CD14-positive monocyte (primary cell): ENCODE measurements at regions not wholly inside any gene's neighbourhood (a gene's known extent, or its start where the extent isn't known, plus 50 kb on each side); places are given as distances from the start of the nearest gene placed in this dataset.

Experiments used
- DNase-seq, 3 donors: peaks; one replicate each; pipeline ENCODE4 v3.0.0-alpha.2; 2011 to 2022
- H2AFZ ChIP-seq: 2 replicates; pipeline ENCODE4 v1.6.0; 2012; ENCODE audit warnings: mild to moderate bottlenecking, low read depth, low read length, inconsistent platforms; ENCODE audit not compliant: insufficient read depth, poor library complexity, severe bottlenecking
- H3K27ac ChIP-seq, 2 donors: 1 replicate in 1 of 2; 2 replicates in 1 of 2; pipeline ENCODE4 v1.5.1; 2012 to 2013; ENCODE audit warnings: low read length in 2 of 2, control low read depth in 1 of 2, inconsistent platforms in 1 of 2, low read depth in 1 of 2, mild to moderate bottlenecking in 1 of 2
- H3K27me3 ChIP-seq, 2 donors: one replicate each; pipeline versions ENCODE4 v1.6.0 to v1.6.1; 2011 to 2013; ENCODE audit warnings: low read length in 2 of 2; ENCODE audit not compliant: control insufficient read depth in 2 of 2, insufficient read depth in 2 of 2
- H3K36me3 ChIP-seq, 2 donors: replicated peaks in 1 of 2; 1 replicate in 1 of 2; 2 replicates in 1 of 2; pipeline versions ENCODE4 v1.5.1 to v1.6.1; 2012 to 2013; ENCODE audit warnings: low read length in 2 of 2, control low read depth in 1 of 2, inconsistent platforms in 1 of 2, mild to moderate bottlenecking in 1 of 2; ENCODE audit not compliant: insufficient read depth in 2 of 2, control insufficient read depth in 1 of 2
- H3K4me1 ChIP-seq, 2 donors: 1 replicate in 1 of 2; 2 replicates in 1 of 2; pipeline versions ENCODE4 v1.5.1 to v1.6.1; 2012 to 2013; ENCODE audit warnings: low read length in 2 of 2, control low read depth in 1 of 2, inconsistent platforms in 1 of 2, mild to moderate bottlenecking in 1 of 2, moderate library complexity in 1 of 2; ENCODE audit not compliant: insufficient read depth in 2 of 2, control insufficient read depth in 1 of 2
- H3K4me2 ChIP-seq: replicated peaks from 2 replicates; pipeline ENCODE3; 2012; ENCODE audit warnings: low read length, moderate library complexity, mild to moderate bottlenecking; ENCODE audit not compliant: poor library complexity, severe bottlenecking; ENCODE audit errors: extremely low read depth
- H3K4me3 ChIP-seq, 3 experiments: fragments of 200-600 bp in 1 of 3; sonication (generic) in 1 of 3; replicated peaks in 1 of 3; 1 replicate in 2 of 3; 2 replicates in 1 of 3; pipeline ENCODE4 v1.5.1; 2011 to 2013; ENCODE audit warnings: low read length in 3 of 3, mild to moderate bottlenecking in 3 of 3, control low read depth in 2 of 3, low read depth in 2 of 3, inconsistent platforms in 1 of 3, moderate library complexity in 1 of 3
- H3K79me2 ChIP-seq: 2 replicates; pipeline ENCODE4 v1.6.0; 2012; ENCODE audit warnings: mild to moderate bottlenecking, control low read depth, inconsistent platforms, low read length, moderate library complexity; ENCODE audit not compliant: insufficient read depth
- H3K9ac ChIP-seq: 2 replicates; pipeline ENCODE4 v1.6.0; 2017; ENCODE audit warnings: low read length, mild to moderate bottlenecking; ENCODE audit not compliant: insufficient read depth, poor library complexity, severe bottlenecking
- H3K9me3 ChIP-seq, 2 donors: replicated peaks in 1 of 2; 1 replicate in 1 of 2; 2 replicates in 1 of 2; pipeline versions ENCODE4 v1.5.1 to v1.6.1; 2012 to 2013; ENCODE audit warnings: low read length in 2 of 2, control low read depth in 1 of 2; ENCODE audit not compliant: control insufficient read depth in 1 of 2, insufficient read depth in 1 of 2
- H4K20me1 ChIP-seq: 2 replicates; pipeline ENCODE4 v1.6.0; 2012; ENCODE audit warnings: mild to moderate bottlenecking, low read length, control low read depth, moderate library complexity; ENCODE audit not compliant: insufficient read depth
- H3K27ac Mint-ChIP-seq, 7 donors: one replicate each; pipeline ENCODE4 v1.8.0; 2020; ENCODE audit warnings: mild to moderate bottlenecking in 7 of 7, mixed read lengths in 7 of 7, moderate library complexity in 6 of 7, inconsistent platforms in 2 of 7
- H3K27me3 Mint-ChIP-seq, 3 donors: one replicate each; pipeline ENCODE4 v1.8.0; 2021 to 2022; ENCODE audit warnings: low read depth in 3 of 3, mild to moderate bottlenecking in 3 of 3, mixed read lengths in 3 of 3, moderate library complexity in 3 of 3, inconsistent platforms in 1 of 3
- H3K36me3 Mint-ChIP-seq, 2 donors: one replicate each; pipeline ENCODE4 v1.8.0; 2020; ENCODE audit warnings: mixed read lengths in 2 of 2, inconsistent platforms in 1 of 2, mild to moderate bottlenecking in 1 of 2
- H3K4me1 Mint-ChIP-seq: one replicate; pipeline ENCODE4 v1.8.0; 2020; ENCODE audit warnings: mild to moderate bottlenecking, mixed read lengths
- H3K4me3 Mint-ChIP-seq, 2 donors: one replicate each; pipeline ENCODE4 v1.8.0; 2020; ENCODE audit warnings: mild to moderate bottlenecking in 2 of 2, mixed read lengths in 2 of 2, moderate library complexity in 1 of 2
- H3K9me3 Mint-ChIP-seq, 7 donors: one replicate each; pipeline ENCODE4 v1.8.0; 2020 to 2022; ENCODE audit warnings: mixed read lengths in 7 of 7, mild to moderate bottlenecking in 6 of 7, moderate library complexity in 6 of 7, inconsistent platforms in 2 of 7
- WGBS: methylation state at CpG from one replicate; pipeline ENCODE4 v1.1.5; 2013; ENCODE audit warnings: missing lambda C conversion rate; ENCODE audit not compliant: insufficient coverage; 5-methylcytosine and 5-hydroxymethylcytosine counted together
- intact Hi-C, 2 donors: fragments of 100-400 bp; cut with micrococcal nuclease; formaldehyde crosslinking; loops; one replicate each; pipeline versions ENCODE4 v1.15.0 to v1.15.1; 2023
- TF ChIP-seq, protein P1 (sequence below): fragments of 200-600 bp; IDR thresholded peaks from one replicate; pipeline ENCODE4 v1.8.0; 2022; ENCODE audit warnings: antibody characterized with exemption, mild to moderate bottlenecking

DNA sequence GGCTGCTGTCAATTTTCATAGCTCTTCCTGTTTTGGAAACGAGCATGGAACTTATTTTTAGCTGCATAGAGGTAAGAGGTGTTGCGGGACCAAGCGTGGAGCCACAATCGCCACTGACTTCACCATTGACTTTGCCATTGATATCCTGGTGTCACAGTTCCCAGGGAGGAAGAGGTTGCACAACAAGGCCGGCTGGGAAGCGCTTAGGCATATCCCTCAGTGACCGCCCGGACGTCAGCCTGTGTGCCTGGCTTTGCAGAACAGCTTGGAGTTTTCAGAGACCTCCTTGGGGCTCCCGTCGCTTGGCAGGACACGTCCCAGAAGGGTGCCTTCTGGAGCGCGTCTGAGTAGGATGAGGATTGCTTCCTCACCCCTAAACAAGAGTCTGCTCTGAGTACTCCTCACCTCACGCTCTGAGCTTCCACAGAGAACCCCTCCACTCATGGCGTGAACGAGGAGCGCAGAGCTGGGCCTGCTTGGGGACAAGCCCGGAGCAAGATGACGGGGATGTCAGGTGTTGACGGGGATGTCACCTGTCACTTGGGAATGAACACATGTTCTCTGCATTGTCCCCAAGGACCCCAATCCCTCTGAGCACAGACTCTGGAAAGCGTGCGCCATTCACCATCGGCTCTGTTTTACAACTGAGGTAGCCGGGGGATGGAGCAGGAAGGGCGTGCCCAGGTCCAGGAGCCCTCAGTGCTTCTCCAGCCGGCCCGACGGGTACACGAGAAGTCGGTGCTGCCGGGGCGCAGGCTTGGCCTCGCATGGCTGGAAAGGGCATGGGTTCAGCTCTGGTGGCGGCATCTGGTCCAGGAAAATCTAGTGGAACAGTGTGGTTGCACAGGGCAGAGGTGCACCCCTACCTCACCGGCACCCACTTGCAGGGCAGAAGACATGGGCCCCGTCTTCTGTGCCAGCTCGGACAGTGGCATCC is 192.3 kb upstream of the SHH start:
- no peaks in the 10 kb centered on the region for H3K36me3 Mint-ChIP-seq
- Histone ChIP-seq H3K36me3 (no peaks in the 10 kb centered on the region), H3K27me3 (no peaks in the 10 kb centered on the region), H3K79me2 (no peaks in the 10 kb centered on the region), H3K9ac (no peak overlapping the region), H3K4me2 (no peak overlapping the region), H3K4me1 (no peaks in the 10 kb centered on the region), H3K27ac (no peak overlapping the region), H3K9me3 (no peaks in the 10 kb centered on the region), H3K4me3 (no peak overlapping the region), H4K20me1 (no peaks in the 10 kb centered on the region), H2AFZ (no peak overlapping the region)
- H3K4me3 Mint-ChIP-seq, result no peak overlapping the region
- no peaks in the 10 kb centered on the region for H3K4me1 Mint-ChIP-seq
- TF ChIP-seq, protein P1, sequence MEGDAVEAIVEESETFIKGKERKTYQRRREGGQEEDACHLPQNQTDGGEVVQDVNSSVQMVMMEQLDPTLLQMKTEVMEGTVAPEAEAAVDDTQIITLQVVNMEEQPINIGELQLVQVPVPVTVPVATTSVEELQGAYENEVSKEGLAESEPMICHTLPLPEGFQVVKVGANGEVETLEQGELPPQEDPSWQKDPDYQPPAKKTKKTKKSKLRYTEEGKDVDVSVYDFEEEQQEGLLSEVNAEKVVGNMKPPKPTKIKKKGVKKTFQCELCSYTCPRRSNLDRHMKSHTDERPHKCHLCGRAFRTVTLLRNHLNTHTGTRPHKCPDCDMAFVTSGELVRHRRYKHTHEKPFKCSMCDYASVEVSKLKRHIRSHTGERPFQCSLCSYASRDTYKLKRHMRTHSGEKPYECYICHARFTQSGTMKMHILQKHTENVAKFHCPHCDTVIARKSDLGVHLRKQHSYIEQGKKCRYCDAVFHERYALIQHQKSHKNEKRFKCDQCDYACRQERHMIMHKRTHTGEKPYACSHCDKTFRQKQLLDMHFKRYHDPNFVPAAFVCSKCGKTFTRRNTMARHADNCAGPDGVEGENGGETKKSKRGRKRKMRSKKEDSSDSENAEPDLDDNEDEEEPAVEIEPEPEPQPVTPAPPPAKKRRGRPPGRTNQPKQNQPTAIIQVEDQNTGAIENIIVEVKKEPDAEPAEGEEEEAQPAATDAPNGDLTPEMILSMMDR, result no peak
- peak overlapping the region in 1 of 7 donors; percentile 41 for H3K27ac Mint-ChIP-seq
- peaks cover 0 to 6% (median under 1%) of the 10 kb centered on the region in 7 donors for H3K9me3 Mint-ChIP-seq
- DNase-seq, result no peak
- 93% methylated on average over 31 of the region's 38 CpGs for WGBS
- H3K27me3 Mint-ChIP-seq, result peaks cover 0 to 4% (median 0%) of the 10 kb centered on the region in 3 donors
- intact Hi-C loops, result no loop called here

DNA sequence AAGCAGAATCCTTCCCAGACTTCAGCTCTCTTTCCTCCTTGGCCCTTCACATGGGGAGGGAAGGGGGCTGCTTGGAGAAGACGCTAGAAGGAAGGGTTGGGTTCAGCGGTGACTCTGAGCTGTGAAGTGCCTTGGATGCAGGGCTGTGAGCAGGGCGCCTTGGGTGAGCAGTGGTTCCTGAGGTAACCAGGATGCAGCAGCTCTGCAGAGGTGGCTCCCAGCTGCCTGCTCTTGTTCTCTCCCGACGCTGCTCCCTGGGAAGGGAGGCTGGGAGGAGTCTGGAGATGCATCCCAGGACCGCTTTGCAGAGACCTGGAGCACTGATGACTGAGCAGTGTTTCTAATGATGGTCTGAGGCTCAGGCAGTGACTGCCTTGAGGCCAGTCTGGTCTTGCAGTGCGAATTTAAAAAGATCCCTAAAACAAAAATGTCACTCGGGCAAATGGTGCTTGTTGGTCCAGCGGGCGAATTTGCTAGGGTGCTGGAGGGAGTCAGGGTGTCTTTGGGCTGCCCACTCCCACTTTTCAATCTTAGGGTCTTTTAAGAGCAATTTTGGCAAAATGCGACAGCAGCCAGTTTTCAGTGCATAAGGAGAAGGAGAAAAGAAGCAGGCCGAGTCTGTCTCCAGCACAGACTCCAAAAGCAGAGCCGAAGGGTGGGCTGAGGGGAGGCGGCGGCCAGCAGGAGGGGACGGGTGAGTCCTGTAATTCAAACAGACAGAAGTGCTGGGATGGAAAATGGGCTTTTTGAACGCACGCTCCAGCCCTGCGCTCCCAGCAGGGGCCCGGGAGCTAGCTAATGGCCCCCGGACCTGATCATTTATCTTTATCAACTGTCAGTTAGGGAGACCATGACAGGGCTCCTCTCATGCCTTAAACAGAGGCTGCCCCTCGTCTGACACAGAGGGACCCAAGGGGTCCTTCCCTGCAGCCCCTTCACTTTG is 191.2 kb upstream of the SHH start:
- no peaks in the 10 kb centered on the region for H3K36me3 ChIP-seq
- H3K4me1 ChIP-seq, result no peaks in the 10 kb centered on the region
- no peaks in the 10 kb centered on the region for H3K9me3 ChIP-seq
- no peak overlapping the region for H3K27ac ChIP-seq
- no peaks in the 10 kb centered on the region for H3K4me1 Mint-ChIP-seq
- no peaks in the 10 kb centered on the region for H3K79me2 ChIP-seq
- 92% methylated on average over 19 of the region's 22 CpGs for WGBS
- TF ChIP-seq, protein P1, result no peak
- H3K27me3 Mint-ChIP-seq, result peaks cover 0 to 4% (median 0%) of the 10 kb centered on the region in 3 donors
- no peaks in the 10 kb centered on the region for H3K36me3 Mint-ChIP-seq
- no peaks in the 10 kb centered on the region for H4K20me1 ChIP-seq
- no peak for DNase-seq
- no peak overlapping the region for H3K9ac ChIP-seq
- no peak overlapping the region for H3K27ac Mint-ChIP-seq
- H3K27me3 ChIP-seq, result no peaks in the 10 kb centered on the region
- H2AFZ ChIP-seq, result no peak overlapping the region
- no peak overlapping the region for H3K4me2 ChIP-seq
- H3K4me3 ChIP-seq, result no peak overlapping the region
- intact Hi-C loops, result no loop called here
- no peak overlapping the region for H3K4me3 Mint-ChIP-seq
- peaks cover 0 to 6% (median 0%) of the 10 kb centered on the region in 7 donors for H3K9me3 Mint-ChIP-seq
